GM10248 (cell line): ENCODE measurements at regions not wholly inside any gene's neighbourhood (a gene's known extent, or its start where the extent isn't known, plus 50 kb on each side); places are given as distances from the start of the nearest gene placed in this dataset.
"Not testable (repeated sequence)": the region's sequence is repeated elsewhere in the genome, so short reads cannot be mapped to it uniquely, and the experiment has no call there.

Source experiments
- CTCF ChIA-PET: fragments of 300-600 bp; sonication (Branson Sonifier 250); formaldehyde crosslinking; extraction: SDS; loops from one replicate; lab custom pipeline; 2021; ENCODE audit warnings: antibody characterized with exemption; lab: Yijun Ruan, JAX
- POLR2A ChIA-PET: fragments of 350-650 bp; sonication (Branson Sonifier 250); formaldehyde crosslinking; extraction: SDS; loops from one replicate; lab custom pipeline; 2020; ENCODE audit warnings: antibody characterized with exemption; lab: Yijun Ruan, JAX
- DNase-seq: peaks from one replicate; pipeline ENCODE4 v3.0.0; 2012; ENCODE audit errors: extremely low spot score
- CTCF ChIP-seq: IDR thresholded peaks from 2 replicates; pipeline ENCODE4 v1.5.1; 2012; ENCODE audit warnings: mild to moderate bottlenecking, low read depth; ENCODE audit errors: extremely low read depth, missing control alignments, control extremely low read depth

- TF ChIP-seq CTCF = no peak
- ChIA-PET POLR2A (no interaction called here), CTCF (no interaction called here)
- DNase-seq = no peak
Measured at GRCh38 chr16:13835935-13836730, 83.8 kb upstream of the ERCC4 start.

GRCh38 chr16:13838401-13839190 lies 81.4 kb upstream of the ERCC4 start:
- CTCF ChIA-PET = interaction anchor here (1.2 kb wide), 1 partner anchor 9 kb away, joined by 4 read pairs; no protein-coding TSS in a partner anchor
- POLR2A ChIA-PET = no interaction called here
- DNase-seq = no peak
- no peak for TF ChIP-seq CTCF

- ChIA-PET CTCF (no interaction called here), POLR2A (no interaction called here)
- DNase-seq = no peak
- TF ChIP-seq CTCF = peak; percentile 9
Measured at GRCh38 chr16:13839577-13839976, 80.4 kb upstream of the ERCC4 start.

GRCh38 chr16:13845232-13845631 lies 74.7 kb upstream of the ERCC4 start:
- CTCF ChIA-PET = no interaction called here
- no peak for TF ChIP-seq CTCF
- POLR2A ChIA-PET = no interaction called here
- DNase-seq = no peak

- TF ChIP-seq CTCF = no peak
- POLR2A ChIA-PET = no interaction called here
- CTCF ChIA-PET = interaction anchor here (1.3 kb wide), 1 partner anchor 17 kb away, joined by 3 read pairs; no protein-coding TSS in a partner anchor
- no peak for DNase-seq
Measured at GRCh38 chr16:13848795-13849194, 71.2 kb upstream of the ERCC4 start.

GRCh38 chr16:13850173-13850572 lies 69.8 kb upstream of the ERCC4 start:
- CTCF ChIA-PET, POLR2A ChIA-PET, DNase-seq: not testable (repeated sequence)

GRCh38 chr16:13852827-13853226 lies 67.1 kb upstream of the ERCC4 start:
- TF ChIP-seq CTCF = no peak
- ChIA-PET CTCF (no interaction called here), POLR2A (no interaction called here)
- DNase-seq = no peak
